NCI-H1048 (cell line): ENCODE measurements at regions not wholly inside any gene's neighbourhood (a gene's known extent, or its start where the extent isn't known, plus 50 kb on each side); places are given as distances from the start of the nearest gene placed in this dataset.

Experiments used
- DNase-seq: peaks from one replicate; lab custom pipeline; 2025; lab: John Stamatoyannopoulos, UW

DNA sequence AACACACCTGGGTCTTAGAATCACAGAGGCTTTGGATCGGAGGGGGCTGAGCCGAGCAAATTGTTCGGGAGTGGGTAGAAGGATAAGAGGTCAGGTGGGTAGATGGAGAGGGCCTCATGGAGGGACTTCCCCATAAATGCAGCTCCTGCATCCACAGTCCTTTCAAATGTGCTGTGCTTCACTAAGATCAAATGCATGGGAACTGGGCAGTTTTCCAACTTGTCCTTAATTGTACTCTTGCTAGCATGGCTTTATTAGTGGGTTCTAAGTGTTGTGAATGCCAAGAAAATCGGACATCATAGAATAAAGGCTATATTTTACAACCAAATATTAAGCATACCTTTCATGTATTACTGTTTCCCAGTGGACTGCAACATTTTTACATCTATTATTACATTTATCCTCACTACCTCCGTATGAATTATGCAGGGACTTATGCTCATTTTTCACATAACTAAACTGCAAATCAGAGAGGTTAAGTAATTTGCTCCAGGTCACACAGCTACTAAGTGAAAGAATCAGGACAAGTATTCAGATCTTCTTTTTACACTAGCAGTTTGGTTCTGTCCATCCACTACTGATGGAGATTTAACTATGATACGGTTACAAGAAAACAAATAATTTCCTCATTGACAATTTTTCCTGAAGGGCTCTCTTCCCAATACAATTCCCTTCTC, 174.5 kb upstream of the RUNX1 start:
- no peak for DNase-seq

DNA sequence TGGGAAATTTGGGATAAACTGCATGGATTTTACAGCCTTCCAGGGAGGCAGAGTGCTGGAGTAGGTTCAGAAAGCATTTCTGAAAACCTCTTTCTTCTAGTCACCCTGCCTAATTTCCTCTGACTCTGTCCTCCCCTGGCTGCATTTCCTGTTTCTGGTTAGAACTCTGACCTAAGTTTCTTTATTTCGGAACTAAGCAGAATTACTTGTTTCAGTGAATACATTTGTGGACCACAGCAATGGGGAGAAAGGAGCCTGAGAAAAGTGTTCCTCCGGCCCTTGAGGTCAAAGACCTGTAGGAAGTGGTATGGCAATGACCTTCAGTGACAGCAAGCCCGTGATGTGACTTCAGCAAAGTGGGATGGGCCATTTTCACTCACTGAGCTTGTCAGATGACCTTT, 173.4 kb upstream of the RUNX1 start:
- DNase-seq, result no peak

DNA sequence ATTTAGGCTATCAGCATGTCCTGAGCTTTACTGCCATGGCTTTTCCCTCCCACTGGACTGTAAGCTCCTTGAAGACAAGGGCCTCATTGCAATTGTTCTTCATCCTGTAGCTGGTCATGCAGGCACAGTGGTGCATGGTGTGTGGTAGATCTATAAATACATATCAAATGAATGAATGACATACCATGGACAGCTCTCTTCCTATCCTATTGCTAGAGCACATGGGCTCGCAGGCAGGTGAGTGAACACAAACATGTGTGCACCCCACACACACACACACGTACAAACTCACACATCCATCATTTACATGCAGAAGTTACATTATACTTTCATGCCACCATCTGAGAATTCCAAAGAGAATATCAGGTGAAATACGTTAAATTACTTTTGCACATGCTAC, 172.9 kb upstream of the RUNX1 start:
- no peak for DNase-seq

DNA sequence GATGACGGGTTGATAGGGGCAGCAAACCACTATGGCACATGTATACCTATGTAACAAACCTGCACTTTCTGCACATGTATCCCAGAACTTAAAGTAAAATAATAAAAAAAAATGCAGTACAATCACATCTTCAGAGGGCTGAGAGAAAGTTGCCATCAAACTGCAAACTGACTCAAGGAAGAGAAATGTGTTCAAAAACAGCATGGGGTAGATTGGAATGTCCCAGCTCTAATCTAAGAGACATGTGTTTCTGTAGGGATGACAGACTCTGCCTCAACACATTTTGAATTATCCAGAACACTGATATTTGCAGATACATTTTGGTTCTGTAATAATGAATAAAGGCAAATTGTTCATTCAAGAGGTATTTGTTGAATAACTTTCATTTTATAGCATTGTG, 171.2 kb upstream of the RUNX1 start:
- no peak for DNase-seq

DNA sequence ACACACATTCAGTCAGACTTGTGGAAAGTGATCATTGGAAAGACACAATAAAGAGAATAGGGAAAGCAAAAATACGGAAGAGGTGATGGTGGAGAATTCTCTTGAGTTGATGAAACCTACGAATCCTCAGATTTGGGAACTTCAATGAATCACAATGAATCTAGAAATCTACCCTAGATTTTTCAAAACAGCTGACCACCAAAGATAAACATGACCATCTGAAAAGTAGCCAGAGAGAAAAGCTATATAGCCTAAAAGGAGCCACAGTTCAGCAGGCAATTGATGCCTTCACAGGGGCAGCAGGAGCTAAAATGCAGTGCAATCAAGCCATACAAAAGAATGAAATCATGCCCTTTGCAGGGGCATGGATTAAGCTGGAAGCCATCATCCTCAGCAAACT, 170.6 kb upstream of the RUNX1 start:
- DNase-seq, result no peak

DNA sequence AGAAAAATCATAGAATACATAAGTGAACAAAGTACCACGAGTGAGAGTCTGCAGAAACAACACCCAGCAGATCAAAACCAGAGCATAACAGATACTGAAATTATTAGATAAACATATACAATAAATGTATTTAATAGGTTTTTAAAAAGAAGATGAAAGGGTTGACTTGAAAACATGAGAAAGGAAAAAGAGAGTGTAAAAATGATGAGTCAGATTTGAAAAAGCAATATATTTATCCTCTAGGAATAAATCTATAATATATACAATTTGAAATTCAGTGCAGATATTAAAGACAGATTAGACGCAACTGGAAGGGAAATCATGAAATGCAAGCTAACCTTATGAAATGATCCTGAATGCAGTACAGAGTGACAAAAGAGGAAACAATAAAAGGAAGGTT, 170.2 kb upstream of the RUNX1 start:
- no peak for DNase-seq

DNA sequence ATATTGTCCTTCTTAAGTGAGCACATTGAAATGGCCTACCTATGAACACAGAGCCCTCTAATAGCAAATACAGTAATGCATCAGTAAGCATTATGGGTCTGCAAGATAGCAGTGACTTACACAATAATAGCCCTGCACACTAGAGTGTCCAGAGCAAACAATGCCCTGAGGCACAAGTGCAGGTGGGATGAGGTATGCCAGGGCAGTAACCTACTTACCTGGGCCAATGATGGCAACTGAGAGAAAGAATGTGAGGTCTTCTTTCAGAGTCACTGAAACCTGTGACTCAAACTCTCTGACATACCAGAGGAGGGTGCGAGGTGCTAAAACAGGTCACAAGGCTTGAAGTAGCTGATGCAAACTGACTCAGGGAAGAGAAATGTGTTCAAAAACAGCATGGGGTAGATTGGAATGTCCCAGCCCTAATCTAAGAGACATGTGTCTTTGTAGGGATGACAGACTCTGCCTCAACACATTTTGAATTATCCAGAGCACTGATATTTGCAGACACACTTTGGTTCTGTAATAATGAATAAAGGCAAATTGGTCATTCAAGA, 168.5 kb upstream of the RUNX1 start:
- DNase-seq, result no peak

DNA sequence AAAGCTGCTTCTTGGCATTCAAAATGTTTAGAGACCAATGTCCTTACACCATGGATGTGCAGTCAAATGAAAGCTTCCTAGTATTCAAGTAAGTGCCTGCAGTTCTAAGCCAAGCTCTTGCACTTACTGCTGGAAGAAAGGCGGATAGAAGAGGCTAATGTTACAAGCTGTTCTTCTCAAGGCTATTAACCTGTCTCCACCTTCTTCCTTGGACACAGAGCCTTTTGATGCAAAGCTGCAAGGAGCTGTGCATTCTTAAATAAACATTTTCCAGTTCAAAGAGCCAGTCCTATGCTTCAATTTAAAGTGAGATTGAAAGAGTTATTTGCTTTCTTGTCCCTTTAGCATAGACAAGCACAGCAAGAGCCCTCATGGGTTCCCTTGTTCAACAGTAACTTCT, 167.9 kb upstream of the RUNX1 start:
- DNase-seq, result no peak

DNA sequence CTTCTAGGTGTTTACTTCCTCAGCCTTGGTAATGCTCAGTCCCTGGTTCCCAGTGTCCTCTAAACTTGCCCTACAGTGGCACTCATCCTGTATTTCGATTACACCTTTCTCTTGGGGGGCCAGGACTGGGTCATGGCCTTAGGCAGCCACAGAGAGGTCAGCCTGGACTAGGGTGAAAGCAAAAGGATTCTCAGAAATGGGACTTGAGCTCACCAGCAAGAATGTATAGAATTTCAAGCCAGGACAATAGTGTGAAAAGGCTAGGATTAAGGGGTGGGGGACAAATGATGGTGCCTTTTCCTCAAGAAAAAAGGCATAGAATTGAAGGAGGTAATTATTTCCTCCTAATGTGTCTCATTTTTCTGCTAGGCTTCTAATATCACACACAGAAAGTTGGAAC, 166.8 kb upstream of the RUNX1 start:
- no peak for DNase-seq

DNA sequence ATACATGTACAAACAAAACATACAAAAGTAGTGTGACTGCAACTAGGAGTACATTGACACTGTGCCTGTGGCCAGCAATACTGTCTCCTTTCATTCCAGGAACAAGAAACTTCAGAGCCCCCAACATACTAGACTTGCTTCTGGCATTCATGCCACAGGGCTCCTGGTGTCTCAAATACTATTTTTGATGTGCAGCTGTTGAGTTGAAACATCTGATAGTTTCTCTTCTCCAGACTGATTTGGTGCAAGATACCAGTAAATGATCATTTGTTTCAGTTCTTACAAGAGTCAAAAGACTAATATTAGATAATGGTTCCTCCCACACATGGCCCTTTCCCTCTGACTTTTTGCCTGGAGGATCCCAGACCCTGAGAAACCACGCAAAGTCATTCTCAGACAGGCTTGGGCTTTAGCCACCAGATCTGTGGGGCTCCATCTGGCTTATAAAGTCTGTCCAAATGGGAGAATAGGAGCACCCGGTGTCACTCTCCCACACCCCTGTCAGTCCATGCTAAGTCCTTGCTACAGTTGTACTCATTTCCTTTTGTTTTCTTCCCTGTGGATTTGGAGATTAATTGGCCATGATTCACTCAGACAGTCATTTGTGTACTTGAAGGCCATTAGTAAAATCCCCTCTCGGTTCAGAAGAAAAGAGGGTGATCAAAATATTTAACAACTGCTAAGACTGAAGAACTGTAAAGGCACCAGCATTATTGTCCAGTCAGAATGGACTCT, 163.5 kb upstream of the RUNX1 start:
- no peak for DNase-seq

DNA sequence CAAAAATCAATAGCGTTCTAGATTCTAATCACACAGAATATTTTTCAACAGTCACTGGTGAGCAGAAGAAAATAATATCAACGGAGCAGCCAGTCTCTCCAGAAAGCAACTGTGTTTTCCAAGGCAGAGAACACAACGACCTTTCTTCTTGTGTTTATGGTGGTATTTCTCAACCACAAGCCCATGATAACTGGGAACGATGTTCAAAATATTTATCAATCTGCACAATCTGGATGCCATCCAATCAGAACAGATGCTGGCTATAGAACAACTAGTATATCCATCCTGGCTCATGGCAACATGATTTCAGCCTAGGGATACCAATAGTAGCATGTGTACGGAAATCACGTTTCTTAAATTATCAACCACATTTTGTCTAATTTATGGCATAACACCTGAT, 162.7 kb upstream of the RUNX1 start:
- no peak for DNase-seq

DNA sequence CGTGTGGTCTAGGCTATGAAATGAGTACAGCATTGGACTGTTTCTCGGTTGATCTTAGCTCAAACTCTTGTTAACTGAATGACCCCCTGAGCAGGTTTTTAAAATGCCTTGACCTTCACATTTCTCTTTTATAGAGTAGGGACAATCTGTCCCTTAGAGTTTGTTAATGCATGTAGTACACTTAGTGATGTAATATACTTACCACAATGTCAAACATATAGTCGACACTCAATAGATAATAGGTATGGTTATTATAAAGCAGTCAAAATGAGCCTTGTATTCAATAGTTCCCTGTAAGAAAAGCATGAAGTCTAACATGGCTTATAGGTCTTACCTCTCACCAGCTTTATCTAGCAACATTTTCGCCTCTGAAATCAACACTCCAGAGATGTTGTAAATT, 161.0 kb upstream of the RUNX1 start:
- DNase-seq, result no peak

DNA sequence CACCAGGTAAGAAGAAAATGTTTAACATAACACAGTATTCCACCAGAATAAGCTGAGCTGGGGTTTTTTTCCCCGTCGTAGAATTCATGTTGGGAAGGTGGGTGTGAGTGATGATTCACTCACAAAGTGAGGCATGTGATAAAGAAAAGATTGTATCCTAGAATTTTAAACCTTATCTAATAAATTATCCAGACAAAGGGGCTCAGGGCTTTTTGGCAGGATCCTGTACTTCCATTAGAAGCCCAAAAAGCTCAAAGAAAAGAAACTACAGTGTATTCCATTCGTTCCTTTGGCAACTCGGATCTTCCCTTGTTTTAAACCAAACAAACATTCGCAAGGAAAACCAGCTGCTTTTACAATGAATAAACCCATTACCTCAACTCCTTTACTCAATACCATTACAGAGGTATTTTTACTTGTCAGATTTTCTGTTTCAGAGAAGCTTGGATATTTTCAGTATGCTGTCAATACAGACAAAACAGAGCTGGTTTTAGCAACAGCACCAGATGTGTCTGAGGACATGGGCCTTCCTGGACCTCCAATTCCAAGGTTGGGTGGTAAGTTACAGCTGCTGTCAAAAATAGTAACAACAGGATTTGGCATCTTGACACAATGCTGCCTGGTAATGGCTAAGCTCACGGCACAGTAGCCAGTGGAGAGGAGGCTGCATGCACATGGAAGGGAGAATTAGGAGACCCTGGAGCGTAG, 159.9 kb upstream of the RUNX1 start:
- no peak for DNase-seq

DNA sequence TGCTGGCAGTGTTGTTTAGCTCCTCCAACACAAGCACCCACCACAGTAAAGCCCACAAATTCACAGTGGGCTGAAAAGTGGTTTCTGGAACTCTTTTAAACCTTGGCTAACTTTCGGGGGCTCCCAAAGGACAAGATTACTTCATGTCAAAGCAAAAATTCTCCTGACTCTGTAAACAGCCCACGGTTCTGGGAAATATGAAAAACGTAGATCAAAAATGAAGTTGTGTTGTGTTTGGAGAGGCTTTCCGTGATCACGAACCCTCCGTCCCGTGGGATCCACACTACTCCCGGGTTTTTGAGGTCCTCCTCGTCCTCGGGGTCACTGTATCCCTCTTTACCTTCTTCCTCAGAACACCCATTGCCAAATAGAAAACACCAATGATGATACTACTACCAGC, 159.0 kb upstream of the RUNX1 start:
- no peak for DNase-seq

DNA sequence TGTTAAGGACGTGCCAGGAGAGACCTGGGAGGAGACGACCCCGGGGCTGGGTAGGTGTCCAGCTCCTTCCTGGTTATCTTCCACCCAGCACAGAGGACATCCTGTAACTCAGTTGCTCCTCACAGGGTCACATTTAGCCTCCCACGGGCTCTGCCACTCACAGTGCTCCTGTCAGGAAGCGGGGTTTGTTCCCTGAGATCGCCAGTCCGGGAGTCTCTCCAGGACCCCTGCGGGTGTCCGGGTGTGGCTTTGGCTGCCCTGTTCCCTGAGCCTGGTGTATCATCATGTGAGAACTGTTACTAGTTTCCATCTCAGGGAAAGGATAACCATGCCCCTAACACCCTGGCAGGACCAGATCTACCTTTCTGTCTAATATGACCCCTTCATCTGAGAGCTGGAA, 158.2 kb upstream of the RUNX1 start:
- no peak for DNase-seq

DNA sequence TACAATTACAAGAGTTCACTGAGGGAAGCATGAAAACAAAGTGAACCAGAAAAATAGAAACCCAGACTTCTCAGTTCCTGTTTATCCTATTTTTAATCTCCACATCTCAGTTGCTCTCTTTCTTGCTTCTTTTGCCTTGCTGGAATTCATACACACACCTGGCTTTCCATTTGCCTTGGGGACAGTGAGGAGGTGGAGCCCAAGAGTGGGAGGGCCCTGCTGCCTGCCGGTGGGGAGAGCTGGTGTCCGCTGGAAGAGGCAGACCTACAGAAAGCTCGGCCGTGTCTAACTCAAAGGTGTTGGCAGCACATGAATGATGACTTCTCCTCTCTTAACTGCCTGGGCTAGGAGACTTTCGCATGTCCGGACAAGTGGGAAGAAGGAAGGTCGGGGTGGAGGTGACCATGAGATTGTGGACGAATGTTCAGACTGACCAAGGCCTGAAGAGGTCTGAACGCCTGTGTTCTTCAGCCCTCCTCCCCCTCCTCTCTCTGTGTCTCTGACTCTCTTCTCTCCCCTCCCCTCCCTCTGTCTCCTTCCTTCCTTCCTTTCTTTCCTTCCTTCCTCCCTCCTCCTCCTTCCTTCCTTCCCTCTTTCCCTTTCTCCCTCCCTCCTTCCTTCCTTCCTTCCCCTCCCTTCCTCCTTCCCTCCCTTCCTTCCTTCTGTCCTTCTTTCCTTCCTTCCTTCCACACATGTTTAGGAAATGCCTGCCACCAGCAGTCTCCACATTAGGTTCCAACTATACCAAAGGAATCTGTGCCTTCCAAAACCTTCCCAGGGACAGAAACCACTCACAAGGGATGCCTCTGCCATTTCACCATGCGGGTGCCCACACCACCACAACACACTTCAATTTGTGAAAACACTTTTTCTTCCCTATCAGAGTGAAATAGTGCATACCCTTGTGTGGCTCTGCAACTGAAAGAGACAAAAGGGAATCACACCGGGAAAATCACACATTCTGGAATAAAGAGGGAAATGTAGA, 157.3 kb upstream of the RUNX1 start:
- no peak for DNase-seq

DNA sequence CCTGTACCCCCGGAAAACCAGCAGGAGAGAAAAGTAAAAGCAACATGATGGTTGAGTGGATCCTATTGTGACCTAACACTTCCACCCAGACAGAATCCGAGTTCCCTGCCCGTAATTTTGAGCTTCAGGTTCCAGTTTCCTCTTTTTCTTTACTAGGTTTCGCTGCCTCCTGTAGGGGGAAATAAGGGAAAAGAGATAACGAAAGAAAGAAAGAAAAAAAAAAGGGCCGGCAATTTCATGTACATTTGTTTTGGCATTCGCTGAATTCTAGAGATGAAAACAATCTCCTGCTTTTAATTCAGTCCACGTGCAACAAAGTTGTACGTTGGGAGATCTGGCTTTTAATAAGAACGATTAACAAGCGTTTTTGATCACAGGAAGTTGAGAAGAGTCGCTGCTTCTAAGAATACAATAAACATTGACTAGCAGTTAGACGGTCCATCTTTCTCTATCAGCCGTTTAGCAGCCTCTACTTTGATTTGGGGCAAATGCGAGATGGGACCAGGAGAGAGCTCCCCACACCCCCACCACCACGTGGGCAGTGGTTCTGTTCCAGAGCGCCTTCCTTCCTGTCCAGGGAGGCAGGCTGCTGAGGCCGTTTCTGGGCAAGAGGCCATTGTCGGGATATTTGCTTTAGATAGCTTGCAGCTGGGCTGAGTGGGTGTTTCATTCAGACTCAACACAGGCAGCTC, 155.9 kb upstream of the RUNX1 start:
- DNase-seq, result no peak

DNA sequence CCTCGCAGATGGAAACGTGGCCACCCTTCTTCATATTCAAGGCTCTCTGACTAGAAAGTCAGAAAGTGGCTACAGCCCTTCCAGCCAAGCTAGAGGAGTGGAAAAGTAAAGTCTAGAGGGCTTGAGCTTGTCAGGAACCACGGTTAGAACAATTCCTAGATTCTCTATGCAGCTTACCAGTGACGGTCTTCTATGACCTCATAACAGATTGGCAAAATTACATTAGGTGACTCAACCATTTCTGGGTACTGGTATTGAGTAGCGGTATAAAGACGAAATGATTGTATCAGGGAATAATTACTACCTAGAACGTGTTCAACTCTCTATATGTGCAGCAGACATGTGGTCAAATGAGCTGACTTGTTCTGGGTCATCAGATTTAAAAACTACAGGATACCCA, 155.0 kb upstream of the RUNX1 start:
- DNase-seq, result no peak

DNA sequence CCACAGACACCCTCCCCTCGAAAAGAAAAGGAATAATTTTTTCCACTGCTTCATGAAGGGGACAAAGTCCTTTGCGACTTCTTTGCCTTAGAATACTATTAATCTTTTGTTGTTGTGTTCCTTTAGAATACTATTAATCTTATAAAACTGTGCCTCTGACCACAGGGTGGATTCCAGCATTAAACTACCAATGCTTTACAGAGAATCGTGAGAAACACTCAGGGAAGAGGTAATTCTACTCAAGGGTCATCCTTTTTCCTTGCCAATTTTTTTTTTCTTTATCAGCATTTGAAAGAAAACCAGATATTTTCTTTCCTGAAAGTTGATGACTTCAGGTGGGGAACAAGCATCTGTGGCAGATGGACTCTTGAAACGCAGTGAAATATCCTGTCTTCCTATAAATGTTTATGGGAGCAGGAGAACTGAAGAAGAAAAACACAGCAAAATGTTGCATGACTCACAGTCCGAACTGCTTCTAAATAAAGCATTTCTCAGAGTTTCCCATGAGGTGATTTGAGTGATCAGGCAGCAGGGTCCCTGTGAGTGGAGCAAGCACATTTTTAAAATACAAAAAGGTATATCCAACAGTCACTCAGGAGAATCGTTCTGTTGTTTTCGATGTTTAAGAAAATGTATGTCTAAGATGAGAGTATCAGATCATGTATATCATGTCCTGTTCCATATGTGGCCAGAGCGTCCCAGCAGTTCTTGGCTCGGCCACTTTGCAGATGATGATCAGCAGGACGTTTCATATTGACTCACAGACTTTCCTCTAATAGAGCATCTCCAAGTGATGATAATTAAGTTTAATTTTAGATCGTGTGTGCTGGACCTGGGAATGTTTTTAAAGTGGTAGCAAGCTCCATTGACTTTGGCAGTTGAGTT, 154.2 kb upstream of the RUNX1 start:
- DNase-seq, result no peak

DNA sequence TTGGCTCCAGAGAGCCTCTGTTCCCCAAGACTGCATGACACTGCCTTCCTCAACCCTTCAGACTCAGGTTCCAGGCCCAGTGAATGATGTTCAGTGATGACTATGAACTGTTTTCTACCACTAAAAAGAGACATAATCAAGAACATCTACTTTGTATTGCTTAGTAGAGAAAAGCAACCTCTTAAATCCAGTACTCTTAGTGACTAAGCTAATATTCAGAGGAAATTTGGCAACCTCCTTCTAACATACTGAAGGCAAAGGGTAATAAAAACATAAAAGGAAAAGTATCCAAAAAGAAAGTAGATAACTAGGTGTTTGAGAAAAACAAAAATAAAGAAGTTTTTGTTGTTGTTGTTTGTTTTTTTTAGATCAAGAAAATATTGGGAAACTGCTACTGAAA, 153.3 kb upstream of the RUNX1 start:
- no peak for DNase-seq
